ENCODE measurements at regions not wholly inside any gene's neighbourhood (a gene's known extent, or its start where the extent isn't known, plus 50 kb on each side); places are given as distances from the start of the nearest gene placed in this dataset.
"Not testable (repeated sequence)": the region's sequence is repeated elsewhere in the genome, so short reads cannot be mapped to it uniquely, and the experiment has no call there.

DNA sequence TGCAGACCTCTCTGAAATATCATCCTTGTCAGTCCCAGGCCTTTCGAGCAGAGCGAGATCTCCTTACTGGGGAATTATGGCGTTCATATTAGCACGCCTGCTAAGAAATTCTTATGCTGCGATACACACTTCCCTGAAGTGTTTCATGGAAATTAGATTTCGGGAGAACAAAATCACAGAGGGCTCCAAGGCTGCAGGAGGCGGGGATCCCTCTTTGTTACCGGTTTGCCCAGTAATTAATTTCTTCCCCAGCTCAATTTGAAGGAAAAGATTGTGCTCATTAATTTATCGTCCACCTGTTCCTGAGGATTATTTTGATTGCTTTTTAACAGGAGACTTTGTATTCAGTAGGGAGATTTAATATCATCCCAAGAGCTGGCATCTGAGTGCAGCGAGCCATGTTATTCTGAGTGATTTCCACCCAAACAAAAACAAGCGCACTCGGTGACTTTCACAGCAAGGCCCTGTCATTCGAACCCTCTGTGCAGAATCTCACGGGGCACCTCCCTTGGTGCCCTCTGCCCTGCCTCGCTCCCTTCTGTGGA, 202.3 kb upstream of the GALNT2 start:
- H3K27me3 ChIP-seq (ENCODE audit: control insufficient read depth, insufficient read depth, low read length): no peaks in the 10 kb centered on the region
- Mint-ChIP-seq H3K4me1 (no peaks in the 10 kb centered on the region), H3K27me3 (ENCODE audit: low read depth in 2 of 2) (peaks cover 0 to 5% of the 10 kb centered on the region in 2 donors), H3K27ac (no peak overlapping the region), H3K9me3 (no peaks in the 10 kb centered on the region), H3K4me3 (no peak overlapping the region), H3K36me3 (no peaks in the 10 kb centered on the region)
- intact Hi-C loops (cut with micrococcal nuclease): no loop called here
- H3K4me3 ChIP-seq (ENCODE audit: low read length): no peak overlapping the region
- DNase-seq: no peak
- ATAC-seq: no peak
- H3K9me3 ChIP-seq (ENCODE audit: control insufficient read depth, insufficient read depth, low read length): no peaks in the 10 kb centered on the region
- no peaks in the 10 kb centered on the region for H3K36me3 ChIP-seq (ENCODE audit: control insufficient read depth, insufficient read depth, low read length)
- H3K4me1 ChIP-seq (ENCODE audit: control insufficient read depth, insufficient read depth, low read length): no peaks in the 10 kb centered on the region
- TF ChIP-seq, protein P1, sequence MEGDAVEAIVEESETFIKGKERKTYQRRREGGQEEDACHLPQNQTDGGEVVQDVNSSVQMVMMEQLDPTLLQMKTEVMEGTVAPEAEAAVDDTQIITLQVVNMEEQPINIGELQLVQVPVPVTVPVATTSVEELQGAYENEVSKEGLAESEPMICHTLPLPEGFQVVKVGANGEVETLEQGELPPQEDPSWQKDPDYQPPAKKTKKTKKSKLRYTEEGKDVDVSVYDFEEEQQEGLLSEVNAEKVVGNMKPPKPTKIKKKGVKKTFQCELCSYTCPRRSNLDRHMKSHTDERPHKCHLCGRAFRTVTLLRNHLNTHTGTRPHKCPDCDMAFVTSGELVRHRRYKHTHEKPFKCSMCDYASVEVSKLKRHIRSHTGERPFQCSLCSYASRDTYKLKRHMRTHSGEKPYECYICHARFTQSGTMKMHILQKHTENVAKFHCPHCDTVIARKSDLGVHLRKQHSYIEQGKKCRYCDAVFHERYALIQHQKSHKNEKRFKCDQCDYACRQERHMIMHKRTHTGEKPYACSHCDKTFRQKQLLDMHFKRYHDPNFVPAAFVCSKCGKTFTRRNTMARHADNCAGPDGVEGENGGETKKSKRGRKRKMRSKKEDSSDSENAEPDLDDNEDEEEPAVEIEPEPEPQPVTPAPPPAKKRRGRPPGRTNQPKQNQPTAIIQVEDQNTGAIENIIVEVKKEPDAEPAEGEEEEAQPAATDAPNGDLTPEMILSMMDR (IDR thresholded peaks at IDR 0.05): no peak
- 92% methylated on average over 14 of the region's 15 CpGs for WGBS (ENCODE audit: insufficient coverage)
- no peak overlapping the region for H3K27ac ChIP-seq (ENCODE audit: low read length)

DNA sequence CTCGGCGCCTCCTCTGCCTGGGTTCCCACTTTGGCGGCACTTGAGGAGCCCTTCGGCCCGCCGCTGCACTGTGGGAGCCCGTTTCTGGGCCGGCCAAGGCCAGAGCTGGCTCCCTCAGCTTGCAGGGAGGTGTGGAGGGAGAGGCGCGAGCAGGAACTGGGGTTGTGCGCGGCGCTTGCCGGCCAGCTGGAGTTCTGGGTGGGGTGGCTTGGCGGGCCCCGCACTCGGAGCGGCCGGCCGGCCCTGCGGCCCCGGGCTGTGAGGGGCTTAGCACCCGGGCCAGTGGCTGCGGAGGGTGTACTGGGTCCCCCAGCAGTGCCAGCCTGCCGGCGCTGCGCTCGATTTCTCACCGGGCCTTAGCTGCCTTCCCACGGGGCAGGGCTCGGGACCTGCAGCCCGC, 201.7 kb upstream of the GALNT2 start:
- H3K36me3 Mint-ChIP-seq; H3K9me3 ChIP-seq (ENCODE audit: control insufficient read depth, insufficient read depth, low read length); H3K27me3 ChIP-seq (ENCODE audit: control insufficient read depth, insufficient read depth, low read length); H3K4me3 ChIP-seq (ENCODE audit: low read length); ATAC-seq; H3K27me3 Mint-ChIP-seq (ENCODE audit: low read depth in 2 of 2); H3K4me1 ChIP-seq (ENCODE audit: control insufficient read depth, insufficient read depth, low read length); DNase-seq; intact Hi-C loops (cut with micrococcal nuclease); H3K4me1 Mint-ChIP-seq; H3K9me3 Mint-ChIP-seq; H3K36me3 ChIP-seq (ENCODE audit: control insufficient read depth, insufficient read depth, low read length); H3K27ac Mint-ChIP-seq; H3K27ac ChIP-seq (ENCODE audit: low read length); H3K4me3 Mint-ChIP-seq: not testable (repeated sequence)
- 92% methylated on average over 32 of the region's 32 CpGs for WGBS (ENCODE audit: insufficient coverage)

DNA sequence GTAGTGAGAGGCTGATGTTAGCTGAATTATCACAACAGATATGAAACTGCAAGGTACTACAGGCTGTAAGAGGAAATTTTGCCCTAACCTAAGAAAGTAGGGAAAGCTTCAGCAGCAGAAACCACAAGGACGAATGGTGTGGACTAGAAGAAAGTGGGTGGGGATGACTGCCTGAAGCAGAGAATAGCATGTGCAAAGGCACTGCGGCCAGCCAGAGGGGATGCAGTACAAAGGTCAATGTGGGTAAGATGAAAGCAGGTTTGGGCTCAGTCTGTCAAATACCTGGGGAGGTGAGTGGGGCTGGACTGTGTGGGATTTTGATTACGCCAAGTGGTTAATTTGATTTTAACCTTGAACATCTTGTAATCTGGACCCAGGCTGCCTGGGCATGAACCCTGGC, 199.3 kb upstream of the GALNT2 start:
- Mint-ChIP-seq H3K4me1 (no peaks in the 10 kb centered on the region), H3K9me3 (no peaks in the 10 kb centered on the region), H3K36me3 (no peaks in the 10 kb centered on the region), H3K27me3 (ENCODE audit: low read depth in 2 of 2) (peaks cover 0 to 3% of the 10 kb centered on the region in 2 donors), H3K4me3 (no peak overlapping the region), H3K27ac (no peak overlapping the region)
- ATAC-seq (no peak), DNase-seq (no peak)
- Histone ChIP-seq H3K9me3 (ENCODE audit: control insufficient read depth, insufficient read depth, low read length) (no peaks in the 10 kb centered on the region), H3K4me1 (ENCODE audit: control insufficient read depth, insufficient read depth, low read length) (no peaks in the 10 kb centered on the region), H3K4me3 (ENCODE audit: low read length) (no peak overlapping the region), H3K36me3 (ENCODE audit: control insufficient read depth, insufficient read depth, low read length) (no peaks in the 10 kb centered on the region), H3K27me3 (ENCODE audit: control insufficient read depth, insufficient read depth, low read length) (no peaks in the 10 kb centered on the region), H3K27ac (ENCODE audit: low read length) (no peak overlapping the region)
- 80% methylated on average over 3 of the region's 3 CpGs for WGBS (ENCODE audit: insufficient coverage)
- intact Hi-C loops (cut with micrococcal nuclease): no loop called here
- TF ChIP-seq, protein P1 (IDR thresholded peaks at IDR 0.05): no peak

DNA sequence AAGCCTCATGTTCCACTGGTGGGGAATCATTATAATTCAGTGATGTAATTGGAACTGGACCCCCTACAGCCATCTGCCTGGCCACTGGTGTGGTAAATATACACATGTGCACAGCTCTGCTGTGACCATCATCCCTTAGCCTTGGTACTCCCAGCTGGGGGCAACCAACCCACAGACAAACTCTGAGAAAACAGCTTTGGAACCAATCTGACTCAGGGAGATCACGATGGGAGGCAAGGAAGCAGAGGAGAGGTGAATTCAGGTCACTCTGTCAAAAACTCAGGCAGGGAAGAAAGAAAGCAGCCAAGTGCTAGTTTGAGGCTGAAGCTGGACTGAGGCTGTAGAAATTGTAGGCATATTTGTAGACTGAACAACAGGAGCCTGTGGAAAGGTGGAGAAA, 197.8 kb upstream of the GALNT2 start:
- H3K36me3 ChIP-seq (ENCODE audit: control insufficient read depth, insufficient read depth, low read length): no peaks in the 10 kb centered on the region
- 82% methylated on average over 1 of the region's 1 CpG for WGBS (ENCODE audit: insufficient coverage)
- TF ChIP-seq, protein P1 (IDR thresholded peaks at IDR 0.05): no peak
- no peak for DNase-seq
- Mint-ChIP-seq H3K27me3 (ENCODE audit: low read depth in 2 of 2) (peaks cover 0 to 3% of the 10 kb centered on the region in 2 donors), H3K27ac (no peak overlapping the region), H3K9me3 (no peaks in the 10 kb centered on the region), H3K4me1 (no peaks in the 10 kb centered on the region), H3K36me3 (no peaks in the 10 kb centered on the region), H3K4me3 (no peak overlapping the region)
- intact Hi-C loops (cut with micrococcal nuclease): no loop called here
- no peak overlapping the region for H3K27ac ChIP-seq (ENCODE audit: low read length)
- no peaks in the 10 kb centered on the region for H3K4me1 ChIP-seq (ENCODE audit: control insufficient read depth, insufficient read depth, low read length)
- no peak overlapping the region for H3K4me3 ChIP-seq (ENCODE audit: low read length)
- H3K27me3 ChIP-seq (ENCODE audit: control insufficient read depth, insufficient read depth, low read length): no peaks in the 10 kb centered on the region
- ATAC-seq: no peak
- no peaks in the 10 kb centered on the region for H3K9me3 ChIP-seq (ENCODE audit: control insufficient read depth, insufficient read depth, low read length)
